ENCODE measurements at regions not wholly inside any gene's neighbourhood (a gene's known extent, or its start where the extent isn't known, plus 50 kb on each side); places are given as distances from the start of the nearest gene placed in this dataset.

DNA sequence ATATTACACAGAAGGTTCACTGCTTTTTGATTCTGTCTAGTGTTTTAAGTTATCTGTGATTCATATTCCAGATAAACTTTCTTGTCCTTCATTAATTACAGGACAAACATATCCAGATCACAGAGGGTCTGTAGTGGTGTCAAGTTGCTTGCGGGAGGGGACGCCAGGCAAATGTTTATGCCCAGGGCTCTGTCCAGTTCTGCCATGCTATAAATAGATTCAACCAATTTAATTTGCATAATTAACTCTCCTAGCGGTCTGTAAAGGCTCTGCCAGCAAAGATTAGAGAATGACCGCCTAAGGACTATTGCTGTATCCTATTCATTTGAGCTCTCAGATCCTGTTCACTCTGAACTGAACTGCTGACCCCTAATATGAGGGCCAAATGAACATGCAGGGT is 59.7 kb upstream of the TRPC4 start:
- H4K20me1 ChIP-seq (ENCODE audit: insufficient read depth, low read length) = no peaks in the 10 kb centered on the region
- no peaks in the 10 kb centered on the region for H3K79me2 ChIP-seq (ENCODE audit: insufficient read depth, low read length)
- H3K4me3 ChIP-seq (ENCODE audit: low read depth in 1 of 2, low read length in 2 of 2) = no peak overlapping the region
- DNase-seq (no peak), ATAC-seq (ENCODE audit: insufficient read depth, low read depth) (no peak)
- TF ChIP-seq, protein P1, sequence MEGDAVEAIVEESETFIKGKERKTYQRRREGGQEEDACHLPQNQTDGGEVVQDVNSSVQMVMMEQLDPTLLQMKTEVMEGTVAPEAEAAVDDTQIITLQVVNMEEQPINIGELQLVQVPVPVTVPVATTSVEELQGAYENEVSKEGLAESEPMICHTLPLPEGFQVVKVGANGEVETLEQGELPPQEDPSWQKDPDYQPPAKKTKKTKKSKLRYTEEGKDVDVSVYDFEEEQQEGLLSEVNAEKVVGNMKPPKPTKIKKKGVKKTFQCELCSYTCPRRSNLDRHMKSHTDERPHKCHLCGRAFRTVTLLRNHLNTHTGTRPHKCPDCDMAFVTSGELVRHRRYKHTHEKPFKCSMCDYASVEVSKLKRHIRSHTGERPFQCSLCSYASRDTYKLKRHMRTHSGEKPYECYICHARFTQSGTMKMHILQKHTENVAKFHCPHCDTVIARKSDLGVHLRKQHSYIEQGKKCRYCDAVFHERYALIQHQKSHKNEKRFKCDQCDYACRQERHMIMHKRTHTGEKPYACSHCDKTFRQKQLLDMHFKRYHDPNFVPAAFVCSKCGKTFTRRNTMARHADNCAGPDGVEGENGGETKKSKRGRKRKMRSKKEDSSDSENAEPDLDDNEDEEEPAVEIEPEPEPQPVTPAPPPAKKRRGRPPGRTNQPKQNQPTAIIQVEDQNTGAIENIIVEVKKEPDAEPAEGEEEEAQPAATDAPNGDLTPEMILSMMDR (IDR thresholded peaks at IDR 0.05; ENCODE audit: borderline replicate concordance, extremely low read depth, low read length, poor library complexity, severe bottlenecking) = no peak
- TF ChIP-seq EZH2 (IDR thresholded peaks at IDR 0.05; ENCODE audit: borderline replicate concordance, low read depth, low read length, severe bottlenecking) = no peak
- no peak overlapping the region for H3K4me2 ChIP-seq (ENCODE audit: insufficient read depth, low read length)
- H3K27me3 ChIP-seq (ENCODE audit: insufficient read depth, low read length, poor library complexity) = no peaks in the 10 kb centered on the region
- H3K27ac ChIP-seq (ENCODE audit: low read length) = no peak overlapping the region
- H3K36me3 ChIP-seq (ENCODE audit: insufficient read depth, low read length) = no peaks in the 10 kb centered on the region
- no peaks in the 10 kb centered on the region for H3K4me1 ChIP-seq (ENCODE audit: insufficient read depth, low read length)
- H3K9ac ChIP-seq (ENCODE audit: low read depth, low read length) = no peak overlapping the region
- no peaks in the 10 kb centered on the region for H3K9me3 ChIP-seq (ENCODE audit: insufficient read depth, low read length, severe bottlenecking)
- no peak overlapping the region for H2AFZ ChIP-seq (ENCODE audit: low read depth, low read length)

DNA sequence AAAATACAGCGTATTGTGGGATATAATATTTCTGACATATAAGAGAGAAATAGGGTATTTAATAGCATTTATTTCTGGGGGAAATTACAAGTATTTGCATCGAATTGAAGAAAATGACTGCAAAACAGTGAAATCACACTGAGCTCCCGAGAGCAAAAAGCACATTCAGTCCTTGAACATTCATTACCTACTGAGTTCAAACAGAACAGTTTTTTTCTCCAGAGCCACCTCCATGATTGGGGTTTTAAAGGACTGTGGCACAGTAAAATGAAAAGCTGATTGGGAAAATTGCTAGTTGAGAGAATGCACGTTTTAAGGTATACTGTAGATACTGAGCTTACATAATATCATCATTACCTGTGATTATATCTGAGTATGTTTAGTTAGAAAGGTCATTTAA is 58.0 kb upstream of the TRPC4 start:
- no peaks in the 10 kb centered on the region for H3K27me3 ChIP-seq (ENCODE audit: insufficient read depth, low read length, poor library complexity)
- H3K4me1 ChIP-seq (ENCODE audit: insufficient read depth, low read length) = no peaks in the 10 kb centered on the region
- H3K79me2 ChIP-seq (ENCODE audit: insufficient read depth, low read length) = no peaks in the 10 kb centered on the region
- no peak for ATAC-seq (ENCODE audit: insufficient read depth, low read depth)
- no peak overlapping the region for H3K4me2 ChIP-seq (ENCODE audit: insufficient read depth, low read length)
- TF ChIP-seq EZH2 (IDR thresholded peaks at IDR 0.05; ENCODE audit: borderline replicate concordance, low read depth, low read length, severe bottlenecking) = no peak
- TF ChIP-seq, protein P1 (IDR thresholded peaks at IDR 0.05; ENCODE audit: borderline replicate concordance, extremely low read depth, low read length, poor library complexity, severe bottlenecking) = no peak
- no peak for DNase-seq
- H3K4me3 ChIP-seq (ENCODE audit: low read depth in 1 of 2, low read length in 2 of 2) = no peak overlapping the region
- no peak overlapping the region for H3K9ac ChIP-seq (ENCODE audit: low read depth, low read length)
- H3K27ac ChIP-seq (ENCODE audit: low read length) = no peak overlapping the region
- no peaks in the 10 kb centered on the region for H3K9me3 ChIP-seq (ENCODE audit: insufficient read depth, low read length, severe bottlenecking)
- H3K36me3 ChIP-seq (ENCODE audit: insufficient read depth, low read length) = no peaks in the 10 kb centered on the region
- H2AFZ ChIP-seq (ENCODE audit: low read depth, low read length) = no peak overlapping the region
- H4K20me1 ChIP-seq (ENCODE audit: insufficient read depth, low read length) = no peaks in the 10 kb centered on the region

DNA sequence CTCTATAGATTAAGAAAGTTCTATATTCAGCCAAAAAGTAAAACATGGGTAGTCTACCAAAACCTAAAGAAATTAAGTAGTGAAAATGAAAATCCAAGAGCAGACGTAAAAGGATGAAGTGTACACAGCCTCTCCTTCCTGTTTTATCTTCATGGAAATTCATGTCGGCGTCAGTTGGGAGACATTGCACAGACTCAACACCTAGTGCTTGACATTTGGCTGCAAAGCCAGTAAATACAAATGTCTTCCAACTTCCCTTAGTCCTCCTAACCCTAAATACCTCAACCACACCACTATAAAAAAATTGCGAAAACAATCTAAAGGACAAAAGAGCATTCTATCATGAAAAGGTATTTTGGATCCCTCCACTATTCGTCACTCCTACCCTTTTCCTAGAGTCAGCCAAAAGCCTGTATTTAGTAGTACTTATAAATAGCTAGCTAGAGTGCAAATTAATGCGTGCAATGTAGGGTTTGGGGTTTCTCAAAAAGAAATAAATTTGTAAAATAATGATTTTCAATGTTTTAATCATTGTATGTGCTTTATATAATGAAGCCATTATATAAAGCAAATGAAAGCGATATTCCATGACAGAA is 56.4 kb upstream of the TRPC4 start:
- DNase-seq (no peak), ATAC-seq (ENCODE audit: insufficient read depth, low read depth) (no peak)
- TF ChIP-seq, protein P1 (IDR thresholded peaks at IDR 0.05; ENCODE audit: borderline replicate concordance, extremely low read depth, low read length, poor library complexity, severe bottlenecking) = no peak
- TF ChIP-seq EZH2 (IDR thresholded peaks at IDR 0.05; ENCODE audit: borderline replicate concordance, low read depth, low read length, severe bottlenecking) = no peak
- H3K27ac ChIP-seq (ENCODE audit: low read length) = no peak overlapping the region
- H3K9me3 ChIP-seq (ENCODE audit: insufficient read depth, low read length, severe bottlenecking) = no peaks in the 10 kb centered on the region
- H3K4me1 ChIP-seq (ENCODE audit: insufficient read depth, low read length) = no peaks in the 10 kb centered on the region
- no peaks in the 10 kb centered on the region for H3K79me2 ChIP-seq (ENCODE audit: insufficient read depth, low read length)
- no peaks in the 10 kb centered on the region for H4K20me1 ChIP-seq (ENCODE audit: insufficient read depth, low read length)
- H2AFZ ChIP-seq (ENCODE audit: low read depth, low read length) = no peak overlapping the region
- no peak overlapping the region for H3K9ac ChIP-seq (ENCODE audit: low read depth, low read length)
- H3K36me3 ChIP-seq (ENCODE audit: insufficient read depth, low read length) = no peaks in the 10 kb centered on the region
- H3K27me3 ChIP-seq (ENCODE audit: insufficient read depth, low read length, poor library complexity) = no peaks in the 10 kb centered on the region
- no peak overlapping the region for H3K4me2 ChIP-seq (ENCODE audit: insufficient read depth, low read length)
- no peak overlapping the region for H3K4me3 ChIP-seq (ENCODE audit: low read depth in 1 of 2, low read length in 2 of 2)

DNA sequence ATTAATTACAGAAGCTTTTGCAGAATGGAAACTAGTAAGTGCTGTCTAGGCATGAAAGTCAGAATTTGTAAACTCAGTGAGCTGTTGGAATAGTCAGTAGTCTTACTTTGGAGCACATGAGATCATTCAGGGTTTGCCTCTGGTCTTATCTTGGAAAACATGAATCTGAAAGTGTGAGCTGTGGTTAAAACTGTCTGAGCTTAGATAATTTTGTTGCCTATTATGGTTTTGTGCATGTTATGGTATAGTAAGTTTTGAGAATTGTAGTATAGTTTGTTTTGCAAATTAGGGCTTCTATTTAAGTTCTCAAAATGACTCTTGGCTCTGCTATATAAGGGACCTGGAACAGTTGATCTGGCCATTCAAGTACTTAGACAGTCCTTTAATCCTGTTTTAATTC is 53.7 kb upstream of the TRPC4 start:
- Histone ChIP-seq H3K9ac (ENCODE audit: low read depth, low read length) (no peak overlapping the region), H4K20me1 (ENCODE audit: insufficient read depth, low read length) (no peaks in the 10 kb centered on the region), H2AFZ (ENCODE audit: low read depth, low read length) (no peak overlapping the region), H3K4me1 (ENCODE audit: insufficient read depth, low read length) (no peaks in the 10 kb centered on the region), H3K4me2 (ENCODE audit: insufficient read depth, low read length) (no peak overlapping the region), H3K9me3 (ENCODE audit: insufficient read depth, low read length, severe bottlenecking) (no peaks in the 10 kb centered on the region), H3K27ac (ENCODE audit: low read length) (no peak overlapping the region), H3K36me3 (ENCODE audit: insufficient read depth, low read length) (no peaks in the 10 kb centered on the region), H3K4me3 (ENCODE audit: low read depth in 1 of 2, low read length in 2 of 2) (no peak overlapping the region), H3K27me3 (ENCODE audit: insufficient read depth, low read length, poor library complexity) (no peaks in the 10 kb centered on the region), H3K79me2 (ENCODE audit: insufficient read depth, low read length) (no peaks in the 10 kb centered on the region)
- ATAC-seq (ENCODE audit: insufficient read depth, low read depth) = no peak
- TF ChIP-seq EZH2 (IDR thresholded peaks at IDR 0.05; ENCODE audit: borderline replicate concordance, low read depth, low read length, severe bottlenecking) = no peak
- TF ChIP-seq, protein P1 (IDR thresholded peaks at IDR 0.05; ENCODE audit: borderline replicate concordance, extremely low read depth, low read length, poor library complexity, severe bottlenecking) = no peak
- no peak for DNase-seq

All from DND-41 (cell line).